H1 (cell line): ENCODE measurements at regions not wholly inside any gene's neighbourhood (a gene's known extent, or its start where the extent isn't known, plus 50 kb on each side); places are given as distances from the start of the nearest gene placed in this dataset.

Source experiments
- TF ChIP-seq, protein P1 (sequence below): fragments of 300-600 bp; sonication (generic); IDR thresholded peaks from 2 replicates; pipeline ENCODE4 v1.7.1; 2012; ENCODE audit warnings: low read length, moderate library complexity, mild to moderate bottlenecking, inconsistent platforms; ENCODE audit not compliant: insufficient replicate concordance

DNA sequence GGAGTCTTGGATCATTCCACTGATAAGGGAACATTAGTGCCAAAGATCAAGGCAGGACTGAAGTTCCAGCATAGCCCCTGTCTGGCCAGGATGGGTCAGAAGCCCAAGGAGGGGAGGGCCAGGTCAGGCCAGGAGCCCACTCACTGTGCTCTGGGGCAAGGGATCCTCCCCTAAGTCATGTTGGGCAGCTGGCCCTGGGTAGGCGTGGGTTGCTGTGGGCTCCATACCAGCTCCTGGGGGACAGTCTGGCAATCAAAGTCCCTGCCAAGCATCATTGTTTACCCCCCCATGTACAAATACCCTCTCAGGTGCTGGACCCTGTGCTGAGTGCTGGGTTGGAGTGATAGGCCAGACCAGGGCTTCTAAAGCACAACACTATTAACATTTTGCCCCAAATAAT is 130.5 kb downstream of the IRX5 start (continued):
- TF ChIP-seq, protein P1, sequence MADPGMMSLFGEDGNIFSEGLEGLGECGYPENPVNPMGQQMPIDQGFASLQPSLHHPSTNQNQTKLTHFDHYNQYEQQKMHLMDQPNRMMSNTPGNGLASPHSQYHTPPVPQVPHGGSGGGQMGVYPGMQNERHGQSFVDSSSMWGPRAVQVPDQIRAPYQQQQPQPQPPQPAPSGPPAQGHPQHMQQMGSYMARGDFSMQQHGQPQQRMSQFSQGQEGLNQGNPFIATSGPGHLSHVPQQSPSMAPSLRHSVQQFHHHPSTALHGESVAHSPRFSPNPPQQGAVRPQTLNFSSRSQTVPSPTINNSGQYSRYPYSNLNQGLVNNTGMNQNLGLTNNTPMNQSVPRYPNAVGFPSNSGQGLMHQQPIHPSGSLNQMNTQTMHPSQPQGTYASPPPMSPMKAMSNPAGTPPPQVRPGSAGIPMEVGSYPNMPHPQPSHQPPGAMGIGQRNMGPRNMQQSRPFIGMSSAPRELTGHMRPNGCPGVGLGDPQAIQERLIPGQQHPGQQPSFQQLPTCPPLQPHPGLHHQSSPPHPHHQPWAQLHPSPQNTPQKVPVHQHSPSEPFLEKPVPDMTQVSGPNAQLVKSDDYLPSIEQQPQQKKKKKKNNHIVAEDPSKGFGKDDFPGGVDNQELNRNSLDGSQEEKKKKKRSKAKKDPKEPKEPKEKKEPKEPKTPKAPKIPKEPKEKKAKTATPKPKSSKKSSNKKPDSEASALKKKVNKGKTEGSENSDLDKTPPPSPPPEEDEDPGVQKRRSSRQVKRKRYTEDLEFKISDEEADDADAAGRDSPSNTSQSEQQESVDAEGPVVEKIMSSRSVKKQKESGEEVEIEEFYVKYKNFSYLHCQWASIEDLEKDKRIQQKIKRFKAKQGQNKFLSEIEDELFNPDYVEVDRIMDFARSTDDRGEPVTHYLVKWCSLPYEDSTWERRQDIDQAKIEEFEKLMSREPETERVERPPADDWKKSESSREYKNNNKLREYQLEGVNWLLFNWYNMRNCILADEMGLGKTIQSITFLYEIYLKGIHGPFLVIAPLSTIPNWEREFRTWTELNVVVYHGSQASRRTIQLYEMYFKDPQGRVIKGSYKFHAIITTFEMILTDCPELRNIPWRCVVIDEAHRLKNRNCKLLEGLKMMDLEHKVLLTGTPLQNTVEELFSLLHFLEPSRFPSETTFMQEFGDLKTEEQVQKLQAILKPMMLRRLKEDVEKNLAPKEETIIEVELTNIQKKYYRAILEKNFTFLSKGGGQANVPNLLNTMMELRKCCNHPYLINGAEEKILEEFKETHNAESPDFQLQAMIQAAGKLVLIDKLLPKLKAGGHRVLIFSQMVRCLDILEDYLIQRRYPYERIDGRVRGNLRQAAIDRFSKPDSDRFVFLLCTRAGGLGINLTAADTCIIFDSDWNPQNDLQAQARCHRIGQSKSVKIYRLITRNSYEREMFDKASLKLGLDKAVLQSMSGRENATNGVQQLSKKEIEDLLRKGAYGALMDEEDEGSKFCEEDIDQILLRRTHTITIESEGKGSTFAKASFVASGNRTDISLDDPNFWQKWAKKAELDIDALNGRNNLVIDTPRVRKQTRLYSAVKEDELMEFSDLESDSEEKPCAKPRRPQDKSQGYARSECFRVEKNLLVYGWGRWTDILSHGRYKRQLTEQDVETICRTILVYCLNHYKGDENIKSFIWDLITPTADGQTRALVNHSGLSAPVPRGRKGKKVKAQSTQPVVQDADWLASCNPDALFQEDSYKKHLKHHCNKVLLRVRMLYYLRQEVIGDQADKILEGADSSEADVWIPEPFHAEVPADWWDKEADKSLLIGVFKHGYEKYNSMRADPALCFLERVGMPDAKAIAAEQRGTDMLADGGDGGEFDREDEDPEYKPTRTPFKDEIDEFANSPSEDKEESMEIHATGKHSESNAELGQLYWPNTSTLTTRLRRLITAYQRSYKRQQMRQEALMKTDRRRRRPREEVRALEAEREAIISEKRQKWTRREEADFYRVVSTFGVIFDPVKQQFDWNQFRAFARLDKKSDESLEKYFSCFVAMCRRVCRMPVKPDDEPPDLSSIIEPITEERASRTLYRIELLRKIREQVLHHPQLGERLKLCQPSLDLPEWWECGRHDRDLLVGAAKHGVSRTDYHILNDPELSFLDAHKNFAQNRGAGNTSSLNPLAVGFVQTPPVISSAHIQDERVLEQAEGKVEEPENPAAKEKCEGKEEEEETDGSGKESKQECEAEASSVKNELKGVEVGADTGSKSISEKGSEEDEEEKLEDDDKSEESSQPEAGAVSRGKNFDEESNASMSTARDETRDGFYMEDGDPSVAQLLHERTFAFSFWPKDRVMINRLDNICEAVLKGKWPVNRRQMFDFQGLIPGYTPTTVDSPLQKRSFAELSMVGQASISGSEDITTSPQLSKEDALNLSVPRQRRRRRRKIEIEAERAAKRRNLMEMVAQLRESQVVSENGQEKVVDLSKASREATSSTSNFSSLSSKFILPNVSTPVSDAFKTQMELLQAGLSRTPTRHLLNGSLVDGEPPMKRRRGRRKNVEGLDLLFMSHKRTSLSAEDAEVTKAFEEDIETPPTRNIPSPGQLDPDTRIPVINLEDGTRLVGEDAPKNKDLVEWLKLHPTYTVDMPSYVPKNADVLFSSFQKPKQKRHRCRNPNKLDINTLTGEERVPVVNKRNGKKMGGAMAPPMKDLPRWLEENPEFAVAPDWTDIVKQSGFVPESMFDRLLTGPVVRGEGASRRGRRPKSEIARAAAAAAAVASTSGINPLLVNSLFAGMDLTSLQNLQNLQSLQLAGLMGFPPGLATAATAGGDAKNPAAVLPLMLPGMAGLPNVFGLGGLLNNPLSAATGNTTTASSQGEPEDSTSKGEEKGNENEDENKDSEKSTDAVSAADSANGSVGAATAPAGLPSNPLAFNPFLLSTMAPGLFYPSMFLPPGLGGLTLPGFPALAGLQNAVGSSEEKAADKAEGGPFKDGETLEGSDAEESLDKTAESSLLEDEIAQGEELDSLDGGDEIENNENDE, result no peak
